ENCODE measurements at regions not wholly inside any gene's neighbourhood (a gene's known extent, or its start where the extent isn't known, plus 50 kb on each side); places are given as distances from the start of the nearest gene placed in this dataset.

- TF ChIP-seq CTCF (IDR thresholded peaks at IDR 0.05; ENCODE audit: borderline replicate concordance, extremely low read depth, low read length, poor library complexity, severe bottlenecking) (no peak), EZH2 (IDR thresholded peaks at IDR 0.05; ENCODE audit: borderline replicate concordance, low read depth, low read length, severe bottlenecking) (no peak)
These were observed 175.3 kb upstream of the RTL1 start for GRCh38 chr14:101078892-101079221.
